ENCODE measurements at regions not wholly inside any gene's neighbourhood (a gene's known extent, or its start where the extent isn't known, plus 50 kb on each side); places are given as distances from the start of the nearest gene placed in this dataset.

GRCh38 chr1:48164571-48164970 lies 57.9 kb upstream of the SLC5A9 start:
- intact Hi-C loops (cut with DNase I; ENCODE audit: low total_unique reads) = no loop called here
- no peaks in the 10 kb centered on the region for H3K36me3 ChIP-seq
- H3K9me3 ChIP-seq = no peaks in the 10 kb centered on the region
- in situ Hi-C loops (cut with MboI; ENCODE audit: low sequenced_read_pairs in 4 of 4) = no loop called here
- no peaks in the 10 kb centered on the region for H3K4me1 ChIP-seq
- H3K27ac ChIP-seq = no peak overlapping the region
- no peaks in the 10 kb centered on the region for H3K27me3 ChIP-seq
- TF ChIP-seq POLR2A (IDR thresholded peaks at IDR 0.05) (no peak), CTCF (IDR thresholded peaks at IDR 0.05 in 4 of 5, conservative IDR thresholded peaks at IDR 0.05 in 1 of 5) (no peak)
- no peak overlapping the region for H3K4me3 ChIP-seq
- no peak for ATAC-seq
- DNase-seq = no peak

- Histone ChIP-seq H3K27me3 (no peaks in the 10 kb centered on the region), H3K4me3 (no peak overlapping the region), H3K27ac (no peak overlapping the region), H3K36me3 (no peaks in the 10 kb centered on the region), H3K9me3 (no peaks in the 10 kb centered on the region), H3K4me1 (no peaks in the 10 kb centered on the region)
- no peak for ATAC-seq
- in situ Hi-C loops (cut with MboI; ENCODE audit: low sequenced_read_pairs in 4 of 4) = no loop called here
- TF ChIP-seq CTCF (IDR thresholded peaks at IDR 0.05 in 4 of 5, conservative IDR thresholded peaks at IDR 0.05 in 1 of 5) = no peak
- TF ChIP-seq POLR2A (IDR thresholded peaks at IDR 0.05) = no peak
- DNase-seq = no peak
- intact Hi-C loops (cut with DNase I; ENCODE audit: low total_unique reads) = no loop called here
Observed at GRCh38 chr1:48160486-48161132, 61.9 kb upstream of the SLC5A9 start.

GRCh38 chr1:48139275-48139674 lies 83.2 kb upstream of the SLC5A9 start:
- Histone ChIP-seq H3K9me3 (no peaks in the 10 kb centered on the region), H3K27me3 (no peaks in the 10 kb centered on the region), H3K36me3 (no peaks in the 10 kb centered on the region), H3K4me3 (no peak overlapping the region), H3K4me1 (no peaks in the 10 kb centered on the region), H3K27ac (no peak overlapping the region)
- in situ Hi-C loops (cut with MboI; ENCODE audit: low sequenced_read_pairs in 4 of 4) = no loop called here
- ATAC-seq (no peak), DNase-seq (no peak)
- TF ChIP-seq POLR2A (IDR thresholded peaks at IDR 0.05) (no peak), CTCF (IDR thresholded peaks at IDR 0.05 in 4 of 5, conservative IDR thresholded peaks at IDR 0.05 in 1 of 5) (no peak)
- intact Hi-C loops (cut with DNase I; ENCODE audit: low total_unique reads) = no loop called here

GRCh38 chr1:48127735-48128685 lies 94.5 kb upstream of the SLC5A9 start:
- Histone ChIP-seq H3K36me3 (no peaks in the 10 kb centered on the region), H3K27ac (no peak overlapping the region), H3K9me3 (no peaks in the 10 kb centered on the region), H3K4me3 (no peak overlapping the region), H3K4me1 (no peaks in the 10 kb centered on the region), H3K27me3 (no peaks in the 10 kb centered on the region)
- no peak for TF ChIP-seq CTCF (IDR thresholded peaks at IDR 0.05 in 4 of 5, conservative IDR thresholded peaks at IDR 0.05 in 1 of 5)
- TF ChIP-seq POLR2A (IDR thresholded peaks at IDR 0.05) = no peak
- in situ Hi-C loops (cut with MboI; ENCODE audit: low sequenced_read_pairs in 4 of 4) = no loop called here
- DNase-seq = no peak
- intact Hi-C loops (cut with DNase I; ENCODE audit: low total_unique reads) = no loop called here
- no peak for ATAC-seq
